GM12891 (cell line): ENCODE measurements at regions not wholly inside any gene's neighbourhood (a gene's known extent, or its start where the extent isn't known, plus 50 kb on each side); places are given as distances from the start of the nearest gene placed in this dataset.

ENCODE experiments used
- POLR2A ChIP-seq: IDR thresholded peaks from 2 replicates; pipeline ENCODE4 v1.6.1; 2011; ENCODE audit warnings: low read depth, low read length, control low read depth
- POLR2AphosphoS5 ChIP-seq: IDR thresholded peaks from 2 replicates; pipeline ENCODE4 v1.6.1; 2011; ENCODE audit warnings: low read depth, low read length, control low read depth
- SPI1 ChIP-seq: IDR thresholded peaks from 2 replicates; pipeline ENCODE4 v1.6.1; 2011; ENCODE audit warnings: low read depth, low read length, control low read depth

DNA sequence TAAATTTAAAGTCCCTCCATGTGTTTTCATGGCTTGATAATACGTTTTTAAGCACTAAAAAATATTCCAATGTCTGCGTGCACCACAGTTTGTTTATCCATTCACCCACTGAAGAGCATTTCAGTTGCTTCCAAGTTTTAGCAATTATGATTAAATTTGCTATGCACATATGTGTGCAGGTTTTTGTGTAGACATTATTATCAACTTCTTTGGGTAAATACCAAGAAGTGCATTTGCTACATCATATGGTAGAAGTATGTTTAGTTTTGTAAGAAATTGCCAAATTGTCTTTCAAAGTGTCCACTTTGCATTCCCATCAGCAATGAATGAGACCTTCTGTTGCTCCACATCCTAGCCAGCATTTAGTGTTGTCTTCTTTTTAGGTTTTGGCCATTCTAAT is 550.0 kb downstream of the BRINP3 start:
- TF ChIP-seq POLR2AphosphoS5 (no peak), POLR2A (no peak), SPI1 (no peak)
